ENCODE measurements at regions not wholly inside any gene's neighbourhood (a gene's known extent, or its start where the extent isn't known, plus 50 kb on each side); places are given as distances from the start of the nearest gene placed in this dataset.
A peak's percentile ranks its signal among the peaks of the same experiment; 100 is the strongest.

GRCh38 chr12:115362339-115362976, 678.5 kb upstream of the TBX3 start:
- no peak for DNase-seq (ENCODE audit: low spot score)

GRCh38 chr12:115357681-115358080, 673.7 kb upstream of the TBX3 start:
- DNase-seq (ENCODE audit: low spot score): no peak

DNA sequence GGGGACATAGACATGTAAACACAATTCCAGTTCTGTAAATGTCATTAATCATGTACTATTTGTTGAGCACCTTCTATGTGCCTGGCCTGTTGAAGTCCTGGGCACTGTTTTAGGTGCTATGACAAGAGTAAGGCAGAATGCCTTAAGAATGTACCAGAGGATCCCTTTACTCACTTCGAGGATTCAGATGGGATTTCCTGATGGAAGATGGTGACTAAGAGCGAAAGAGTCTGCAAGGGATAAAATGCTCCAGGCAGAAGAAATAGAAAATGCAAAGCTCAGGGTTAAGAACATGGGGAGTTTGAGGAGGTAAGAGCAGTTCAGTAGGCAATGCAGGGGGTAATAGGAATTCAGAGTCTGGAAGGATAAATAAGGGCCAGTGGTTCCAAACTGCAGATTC, 671.3 kb upstream of the TBX3 start:
- DNase-seq (ENCODE audit: low spot score): no peak

GRCh38 chr12:115354007-115354890, 670.3 kb upstream of the TBX3 start:
- DNase-seq (ENCODE audit: low spot score): peak; percentile 82

DNA sequence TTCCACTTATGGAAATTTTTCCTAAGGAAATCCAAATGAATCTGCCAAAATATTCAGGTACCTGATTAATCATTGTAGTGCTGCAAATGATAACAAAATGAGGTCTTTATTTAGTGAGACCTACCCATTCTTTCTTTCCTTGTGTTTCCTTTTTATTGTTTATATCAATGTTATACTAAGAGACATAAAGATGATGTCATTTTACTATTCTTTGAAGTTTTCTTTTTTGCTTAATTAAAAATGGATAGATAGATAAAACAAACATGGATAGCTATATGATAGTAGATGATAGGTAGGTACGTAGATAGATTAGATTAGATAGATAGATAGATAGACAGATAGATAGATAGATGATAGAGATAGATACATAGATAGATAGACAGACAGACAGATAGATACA, 669.5 kb upstream of the TBX3 start:
- no peak for DNase-seq (ENCODE audit: low spot score)

- DNase-seq (ENCODE audit: low spot score): no peak
Observed at GRCh38 chr12:115351514-115352077, 667.6 kb upstream of the TBX3 start.

GRCh38 chr12:115349711-115350110, 665.7 kb upstream of the TBX3 start:
- DNase-seq (ENCODE audit: low spot score): no peak

DNA sequence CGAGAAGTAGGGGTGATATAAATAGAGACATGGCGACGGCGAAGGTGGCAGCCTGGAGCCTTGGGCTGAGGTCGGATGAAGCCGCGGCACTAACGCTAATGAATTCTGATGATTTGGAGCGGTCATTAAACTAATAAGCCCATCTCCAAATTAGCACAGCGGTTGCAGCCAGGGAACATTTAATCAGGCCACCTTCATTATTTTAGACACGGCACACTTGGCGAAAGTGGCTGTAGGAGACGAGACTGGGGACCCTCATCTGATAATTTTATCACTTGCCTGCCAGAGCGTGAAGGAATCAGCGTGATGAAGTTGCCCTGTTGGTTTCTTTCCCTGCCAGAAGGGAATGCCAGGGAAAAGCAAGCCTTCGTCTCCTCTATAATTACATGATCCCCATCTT, 664.3 kb upstream of the TBX3 start:
- DNase-seq (ENCODE audit: low spot score): no peak

DNA sequence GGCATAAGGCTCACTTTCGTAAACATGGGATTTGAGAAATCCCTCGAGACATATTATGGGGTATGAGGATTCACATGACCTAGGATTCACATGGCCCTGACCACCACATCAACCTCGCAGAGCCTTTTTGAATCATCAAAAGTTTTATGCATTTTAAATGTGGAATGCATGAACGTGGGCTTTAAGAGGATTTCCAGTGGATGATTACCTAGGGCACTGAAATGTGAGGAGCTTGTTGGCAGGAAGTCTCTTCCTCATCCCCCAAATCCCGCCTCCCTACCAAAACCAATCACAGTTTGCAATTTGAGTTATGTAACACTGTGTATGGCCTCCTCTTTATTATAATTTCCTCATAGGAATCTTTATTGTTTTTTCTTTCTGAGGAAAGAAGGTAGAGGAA, 659.6 kb upstream of the TBX3 start:
- DNase-seq (ENCODE audit: low spot score): no peak

GRCh38 chr12:115343008-115343407, 659.0 kb upstream of the TBX3 start:
- DNase-seq (ENCODE audit: low spot score): no peak

DNA sequence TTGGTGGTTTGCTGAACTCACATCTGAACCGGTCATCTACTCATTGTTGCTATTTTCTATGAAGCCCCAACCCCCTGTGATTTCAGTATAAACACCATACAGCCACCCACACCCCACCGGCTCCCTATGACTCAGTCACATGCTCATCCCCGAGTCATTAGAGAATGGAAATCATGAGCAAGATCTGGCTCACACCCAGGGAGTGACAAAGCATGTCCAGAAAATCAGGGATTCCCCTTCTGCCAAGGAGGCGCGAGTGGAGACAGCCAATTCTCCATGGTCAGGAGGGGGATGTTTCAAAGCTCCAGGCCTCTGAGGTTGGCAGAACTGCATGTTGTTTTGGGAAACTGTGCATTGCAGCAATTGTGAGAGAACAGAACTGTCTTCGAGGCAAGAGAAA, 657.5 kb upstream of the TBX3 start:
- peak; percentile 81 for DNase-seq (ENCODE audit: low spot score)

DNA sequence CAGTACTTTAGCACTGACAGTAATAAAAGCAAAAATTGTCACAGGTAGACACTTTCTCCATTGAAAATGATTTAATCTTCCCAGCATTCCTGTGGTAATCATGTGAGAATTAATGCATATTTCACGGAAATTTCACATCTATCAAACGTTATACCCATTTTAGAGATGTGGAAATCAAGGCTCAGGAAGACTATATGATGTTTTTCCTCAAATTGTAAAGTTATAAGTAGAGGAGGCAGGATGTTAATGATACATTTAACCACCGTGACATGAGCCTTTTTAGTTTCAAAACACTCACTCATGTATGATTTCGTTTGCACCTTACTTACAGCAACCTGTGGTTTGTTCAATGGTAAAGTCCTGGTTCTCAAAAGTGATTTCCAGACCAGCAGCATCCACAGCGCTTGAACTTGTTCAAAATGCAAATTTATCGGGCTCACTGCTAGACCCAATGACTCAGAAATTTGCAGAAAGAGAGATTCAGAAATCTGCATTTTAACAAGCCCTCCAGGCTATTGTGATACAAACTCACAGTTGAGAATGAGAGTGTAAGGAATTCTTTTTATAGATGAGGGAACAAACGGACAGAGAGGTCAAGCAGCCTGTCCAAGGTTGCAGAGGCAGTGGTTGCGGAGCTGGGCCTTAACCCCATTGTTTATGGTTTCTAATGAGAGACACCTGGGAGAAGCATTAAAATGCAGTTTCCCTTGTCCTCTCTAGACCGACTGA, 654.8 kb upstream of the TBX3 start:
- DNase-seq (ENCODE audit: low spot score): no peak

- DNase-seq (ENCODE audit: low spot score): peak; percentile 68
Observed at GRCh38 chr12:115337693-115338543, 653.9 kb upstream of the TBX3 start.

DNA sequence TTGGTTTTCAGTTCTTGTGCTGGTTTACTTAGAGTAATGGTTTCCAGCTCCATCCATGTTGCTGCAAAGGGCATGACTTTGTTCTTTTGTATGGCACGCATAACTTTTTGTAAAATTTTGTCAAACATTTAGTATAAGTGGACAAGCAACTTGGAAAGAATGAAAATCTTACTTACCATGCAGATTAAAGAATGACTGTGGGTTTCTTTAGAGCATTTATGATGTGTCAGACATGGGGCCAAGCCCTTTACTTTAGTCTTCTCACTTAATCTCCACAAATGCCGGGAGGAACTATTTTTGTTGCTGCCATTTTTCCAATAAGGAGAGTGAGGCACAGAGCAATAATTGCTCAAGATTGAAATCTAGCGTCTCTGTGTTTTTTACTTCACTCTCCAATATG, 652.5 kb upstream of the TBX3 start:
- no peak for DNase-seq (ENCODE audit: low spot score)

DNA sequence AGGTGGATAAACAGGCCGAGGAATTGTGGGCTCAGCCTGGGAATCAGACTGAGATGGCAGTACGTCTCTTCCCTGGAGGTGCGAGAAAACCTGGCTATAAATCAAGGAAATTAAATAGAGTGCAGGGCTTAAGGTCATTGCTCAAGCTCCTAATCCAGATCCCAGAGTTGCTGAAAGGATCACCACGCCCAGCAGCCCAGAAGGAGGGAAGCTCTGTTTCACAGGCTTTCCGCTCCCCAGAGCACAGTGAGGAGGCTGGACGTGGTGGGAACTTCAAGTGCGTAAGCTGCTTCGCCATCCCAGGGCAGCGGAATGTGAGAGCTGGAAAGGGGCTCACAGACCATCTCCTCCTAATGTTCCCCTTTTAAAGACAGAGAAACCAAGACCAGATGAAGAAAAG, 651.6 kb upstream of the TBX3 start:
- DNase-seq (ENCODE audit: low spot score): no peak

DNA sequence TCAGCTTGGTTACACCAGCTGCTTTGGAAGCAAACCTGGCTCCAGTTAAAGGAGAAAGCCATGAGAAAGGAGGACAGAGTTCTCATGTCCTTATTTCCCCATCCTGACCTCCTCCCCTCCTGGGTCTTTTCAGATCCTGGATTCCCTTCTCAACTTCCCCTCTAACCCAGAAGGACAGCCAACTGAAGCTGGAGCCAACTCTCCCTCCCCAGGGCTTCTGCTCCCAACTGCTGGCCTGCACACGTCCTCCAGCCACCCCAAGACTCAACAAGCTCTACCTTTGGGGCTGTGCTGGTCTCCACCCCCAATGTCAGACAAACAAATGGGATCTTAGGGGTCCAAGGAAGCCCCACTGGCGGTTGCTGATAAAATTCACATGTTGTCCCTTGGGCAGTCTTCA, 651.1 kb upstream of the TBX3 start:
- no peak for DNase-seq (ENCODE audit: low spot score)

- no peak for DNase-seq (ENCODE audit: low spot score)
Observed at GRCh38 chr12:115332945-115333344, 649.0 kb upstream of the TBX3 start.

- DNase-seq (ENCODE audit: low spot score): no peak
Observed at GRCh38 chr12:115325858-115326257, 641.9 kb upstream of the TBX3 start.

- no peak for DNase-seq (ENCODE audit: low spot score)
Observed at GRCh38 chr12:115324949-115325593, 641.1 kb upstream of the TBX3 start.

DNA sequence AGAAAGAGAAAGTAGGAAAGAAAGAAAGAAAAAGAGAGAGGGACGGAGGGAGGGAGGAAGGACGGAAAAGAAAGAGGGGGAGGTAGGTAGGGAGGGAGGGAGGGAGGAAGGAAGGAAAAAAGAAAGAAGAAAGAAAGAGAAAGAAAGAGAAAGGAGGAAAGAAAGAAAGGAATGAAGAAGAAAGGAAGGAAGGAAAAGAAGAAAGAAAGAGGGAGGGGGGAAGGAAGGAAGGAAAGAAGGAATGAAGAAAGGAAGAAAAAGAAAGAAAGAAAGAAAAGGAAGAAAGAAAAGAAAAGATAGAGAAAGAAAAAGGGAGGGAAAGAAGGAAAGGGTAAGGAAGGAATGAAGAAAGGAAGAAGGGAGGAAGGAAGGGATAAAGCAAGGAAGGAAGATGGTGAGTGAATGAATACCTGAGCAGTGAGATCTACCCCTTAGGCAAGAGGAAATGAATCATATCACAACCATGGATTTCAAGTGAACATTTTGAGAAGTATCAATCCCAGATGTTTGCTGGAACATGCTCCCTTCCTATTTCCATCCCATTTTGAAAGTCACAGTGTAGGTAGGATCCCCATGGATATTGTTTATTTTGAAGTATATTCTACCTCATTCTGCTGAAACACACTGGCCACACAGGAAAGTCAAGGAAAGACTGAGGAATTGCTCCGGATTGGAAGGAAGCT, 639.4 kb upstream of the TBX3 start:
- no peak for DNase-seq (ENCODE audit: low spot score)
